ENCODE measurements at regions not wholly inside any gene's neighbourhood (a gene's known extent, or its start where the extent isn't known, plus 50 kb on each side); places are given as distances from the start of the nearest gene placed in this dataset.

DNA sequence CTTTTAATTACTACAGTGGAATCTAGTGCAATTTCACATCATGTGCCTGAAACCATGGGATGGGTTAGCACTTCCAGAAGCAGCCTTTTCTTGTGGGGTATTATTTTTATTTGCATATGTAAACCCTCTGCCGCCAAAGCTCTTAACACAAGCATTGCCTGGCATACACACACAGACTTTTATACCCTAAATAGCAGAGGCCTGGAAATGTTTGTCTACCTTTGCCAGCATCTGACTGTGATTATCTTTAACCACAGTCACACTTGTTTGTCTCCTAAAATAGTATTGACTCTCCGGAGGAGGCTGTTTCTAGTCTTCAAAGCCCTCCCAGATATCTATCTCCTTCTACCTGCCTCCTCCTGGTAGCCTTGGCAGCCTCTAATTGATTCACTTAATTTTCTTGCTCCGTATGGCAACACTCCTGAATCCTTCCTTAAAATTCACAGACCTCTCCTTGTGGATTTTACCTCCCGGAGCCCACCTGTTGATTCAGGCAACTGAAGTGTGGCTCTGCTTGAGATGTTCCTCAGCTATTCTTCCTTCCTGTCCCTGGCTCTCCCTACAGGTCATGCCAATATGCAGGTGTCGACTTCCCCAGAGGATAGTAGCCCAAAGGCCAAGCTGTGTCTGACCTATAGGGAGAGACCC is 127.1 kb upstream of the UMPS start:
- Histone ChIP-seq H3K9me3 (ENCODE audit: low read length) (no peaks in the 10 kb centered on the region), H4K20me1 (ENCODE audit: insufficient read depth, low read length) (no peaks in the 10 kb centered on the region), H3K9ac (ENCODE audit: insufficient read depth, low read depth, low read length) (no peak overlapping the region), H2AFZ (ENCODE audit: low read length) (no peak overlapping the region), H3K79me2 (ENCODE audit: insufficient read depth, low read length) (peaks cover 31% of the 10 kb centered on the region), H3K27ac (ENCODE audit: extremely low read length, insufficient read depth, low read length) (no peak overlapping the region), H3K4me1 (ENCODE audit: insufficient read depth, low read length) (peaks cover 63% of the 10 kb centered on the region), H3K36me3 (replicated peaks in 1 of 2; ENCODE audit: control insufficient read depth in 1 of 2, insufficient read depth in 2 of 2, low read length in 2 of 2) (no peaks in the 10 kb centered on the region; a peak in 1 of 5 replicates), H3K4me2 (ENCODE audit: low read depth, low read length) (no peak overlapping the region), H3K4me3 (replicated peaks in 1 of 3; ENCODE audit: insufficient read depth in 1 of 3, low read depth in 2 of 3, low read length in 3 of 3) (no peak overlapping the region), H3K27me3 (ENCODE audit: control insufficient read depth in 1 of 2, insufficient read depth in 2 of 2, low read length in 2 of 2) (no peaks in the 10 kb centered on the region; a peak in 1 of 5 replicates)
- no peak for DNase-seq (ENCODE audit: low spot score)
- BruUV-seq (replicated peaks): no TSS peak
- 81% methylated on average over 5 of the region's 5 CpGs for WGBS (ENCODE audit: low lambda C conversion rate)
- CTCF ChIA-PET (ENCODE audit: low intra/inter-chr PET ratio, low total read pairs): no interaction called here
- FAIRE-seq: no peak
- intact Hi-C loops (cut with micrococcal nuclease; ENCODE audit: unreplicated experiment): no loop called here
- no peak for TF ChIP-seq ZNF83 (CRISPR knock-in tag; IDR thresholded peaks at IDR 0.05; ENCODE audit: borderline replicate concordance)
- in situ Hi-C loops (cut with HindIII; ENCODE audit: extremely low pct_ligation_motif_present, low pct_unique_long_range_greater_than_20kb): no loop called here
- POLR2A ChIA-PET: interaction anchor here (0.5 kb wide), 1 partner anchor 11 kb away, joined by 3 read pairs; no protein-coding TSS in a partner anchor
- no peak for ATAC-seq

DNA sequence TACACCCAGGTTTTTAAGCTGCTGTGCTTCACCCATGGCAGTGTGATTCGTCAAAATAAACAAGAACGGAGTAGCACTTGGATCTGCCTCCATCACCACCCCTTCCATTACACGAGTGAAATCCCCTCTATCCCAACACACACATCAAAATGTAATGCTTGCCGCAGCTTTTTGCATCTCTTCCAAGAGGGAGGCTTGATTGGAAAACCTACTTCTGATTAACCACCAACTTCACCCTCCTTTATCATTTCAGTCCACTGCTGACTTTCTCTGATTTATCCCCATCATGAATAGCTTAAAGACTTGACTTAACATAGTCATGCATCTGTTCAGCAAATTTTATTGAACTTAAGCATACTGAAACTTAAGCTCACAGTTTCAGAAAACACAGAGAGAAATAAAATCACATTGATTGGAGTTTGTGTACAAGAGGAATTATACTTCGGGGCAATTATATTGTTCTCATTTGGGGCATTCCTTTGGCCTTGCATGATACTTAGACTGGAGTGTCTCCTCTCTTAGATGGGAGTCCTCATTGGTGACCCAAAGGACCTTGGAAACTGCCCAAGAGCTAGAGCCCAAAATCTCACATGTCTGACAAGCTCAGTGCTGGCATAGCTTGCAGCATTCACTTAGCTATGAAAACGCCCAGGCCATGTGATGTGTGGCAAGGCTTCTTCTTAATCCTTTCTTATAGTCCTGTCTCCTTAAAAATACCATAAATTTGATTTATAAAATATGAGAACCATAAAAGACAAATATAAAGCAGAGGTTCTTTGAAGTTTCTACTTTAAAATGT is 124.3 kb upstream of the UMPS start:
- H3K9ac ChIP-seq (ENCODE audit: insufficient read depth, low read depth, low read length): no peak overlapping the region
- CTCF ChIA-PET (ENCODE audit: low intra/inter-chr PET ratio, low total read pairs): no interaction called here
- peaks cover 25% of the 10 kb centered on the region for H3K79me2 ChIP-seq (ENCODE audit: insufficient read depth, low read length)
- no peaks in the 10 kb centered on the region for H4K20me1 ChIP-seq (ENCODE audit: insufficient read depth, low read length)
- H3K36me3 ChIP-seq (replicated peaks in 1 of 2; ENCODE audit: control insufficient read depth in 1 of 2, insufficient read depth in 2 of 2, low read length in 2 of 2): peaks cover 0 to 3% of the 10 kb centered on the region in 2 experiments; a peak in 1 of 5 replicates
- WGBS (ENCODE audit: low lambda C conversion rate): 88% methylated on average over 6 of the region's 6 CpGs
- H3K9me3 ChIP-seq (ENCODE audit: low read length): no peaks in the 10 kb centered on the region
- no peak overlapping the region for H2AFZ ChIP-seq (ENCODE audit: low read length)
- H3K4me2 ChIP-seq (ENCODE audit: low read depth, low read length): no peak overlapping the region
- in situ Hi-C loops (cut with HindIII; ENCODE audit: extremely low pct_ligation_motif_present, low pct_unique_long_range_greater_than_20kb) (no loop called here), intact Hi-C loops (cut with micrococcal nuclease; ENCODE audit: unreplicated experiment) (no loop called here)
- DNase-seq (ENCODE audit: low spot score) (no peak), FAIRE-seq (no peak), ATAC-seq (no peak)
- no peak overlapping the region for H3K4me3 ChIP-seq (replicated peaks in 1 of 3; ENCODE audit: insufficient read depth in 1 of 3, low read depth in 2 of 3, low read length in 3 of 3)
- no TSS peak for BruUV-seq (replicated peaks)
- POLR2A ChIA-PET: interaction anchor here (1.0 to 1.6 kb wide), 2 partner anchors 11 to 30 kb away, joined by 3 to 4 read pairs; no protein-coding TSS in a partner anchor
- no peak overlapping the region for H3K27ac ChIP-seq (ENCODE audit: extremely low read length, insufficient read depth, low read length)
- H3K27me3 ChIP-seq (ENCODE audit: control insufficient read depth in 1 of 2, insufficient read depth in 2 of 2, low read length in 2 of 2): no peaks in the 10 kb centered on the region; a peak in 1 of 5 replicates
- peaks cover 63% of the 10 kb centered on the region for H3K4me1 ChIP-seq (ENCODE audit: insufficient read depth, low read length)
- TF ChIP-seq PAWR (CRISPR knock-in tag; IDR thresholded peaks at IDR 0.05; ENCODE audit: borderline replicate concordance): no peak
- no peak for TF ChIP-seq PCBP1 (IDR thresholded peaks at IDR 0.05; ENCODE audit: borderline replicate concordance, low read depth, low read length)
- no peak for TF ChIP-seq RFX1 (IDR thresholded peaks at IDR 0.05)
- no peak for TF ChIP-seq CC2D1A (CRISPR knock-in tag; IDR thresholded peaks at IDR 0.05)
- TF ChIP-seq RELA (CRISPR knock-in tag; IDR thresholded peaks at IDR 0.05): no peak
- TF ChIP-seq, protein P1, sequence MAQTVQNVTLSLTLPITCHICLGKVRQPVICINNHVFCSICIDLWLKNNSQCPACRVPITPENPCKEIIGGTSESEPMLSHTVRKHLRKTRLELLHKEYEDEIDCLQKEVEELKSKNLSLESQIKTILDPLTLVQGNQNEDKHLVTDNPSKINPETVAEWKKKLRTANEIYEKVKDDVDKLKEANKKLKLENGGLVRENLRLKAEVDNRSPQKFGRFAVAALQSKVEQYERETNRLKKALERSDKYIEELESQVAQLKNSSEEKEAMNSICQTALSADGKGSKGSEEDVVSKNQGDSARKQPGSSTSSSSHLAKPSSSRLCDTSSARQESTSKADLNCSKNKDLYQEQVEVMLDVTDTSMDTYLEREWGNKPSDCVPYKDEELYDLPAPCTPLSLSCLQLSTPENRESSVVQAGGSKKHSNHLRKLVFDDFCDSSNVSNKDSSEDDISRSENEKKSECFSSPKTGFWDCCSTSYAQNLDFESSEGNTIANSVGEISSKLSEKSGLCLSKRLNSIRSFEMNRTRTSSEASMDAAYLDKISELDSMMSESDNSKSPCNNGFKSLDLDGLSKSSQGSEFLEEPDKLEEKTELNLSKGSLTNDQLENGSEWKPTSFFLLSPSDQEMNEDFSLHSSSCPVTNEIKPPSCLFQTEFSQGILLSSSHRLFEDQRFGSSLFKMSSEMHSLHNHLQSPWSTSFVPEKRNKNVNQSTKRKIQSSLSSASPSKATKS (CRISPR knock-in tag; IDR thresholded peaks at IDR 0.05): no peak
- TF ChIP-seq ZNF558 (CRISPR knock-in tag; IDR thresholded peaks at IDR 0.05; ENCODE audit: borderline replicate concordance): no peak
- no peak for TF ChIP-seq ZNF292 (CRISPR knock-in tag; IDR thresholded peaks at IDR 0.05; ENCODE audit: borderline replicate concordance, low read depth)
- TF ChIP-seq SMARCE1 (IDR thresholded peaks at IDR 0.05; ENCODE audit: borderline replicate concordance): no peak
- no peak for TF ChIP-seq EZH2 (conservative IDR thresholded peaks at IDR 0.05; ENCODE audit: low read depth, low read length)
- no peak for TF ChIP-seq ZNF484 (CRISPR knock-in tag; IDR thresholded peaks at IDR 0.05; ENCODE audit: borderline replicate concordance, low read depth)
- no peak for TF ChIP-seq SNAPC5 (CRISPR knock-in tag; IDR thresholded peaks at IDR 0.05; ENCODE audit: borderline replicate concordance)
- TF ChIP-seq ZNF788 (CRISPR knock-in tag; IDR thresholded peaks at IDR 0.05; ENCODE audit: borderline replicate concordance): no peak
- no peak for TF ChIP-seq ZNF883 (CRISPR knock-in tag; IDR thresholded peaks at IDR 0.05; ENCODE audit: not compliant biosample characterization)
- TF ChIP-seq ZNF17 (CRISPR knock-in tag; IDR thresholded peaks at IDR 0.05): no peak

All from HepG2 (cell line).